ENCODE measurements at regions not wholly inside any gene's neighbourhood (a gene's known extent, or its start where the extent isn't known, plus 50 kb on each side); places are given as distances from the start of the nearest gene placed in this dataset.
A peak's percentile ranks its signal among the peaks of the same experiment; 100 is the strongest.

- no peak for DNase-seq (ENCODE audit: insufficient read length, low spot score)
- FAIRE-seq = no peak
- no peak for TF ChIP-seq POLR2A (IDR thresholded peaks at IDR 0.05; ENCODE audit: low read depth, low read length)
These were observed 111.3 kb downstream of the NUDT12 start for GRCh38 chr5:103451261-103451660.

DNA sequence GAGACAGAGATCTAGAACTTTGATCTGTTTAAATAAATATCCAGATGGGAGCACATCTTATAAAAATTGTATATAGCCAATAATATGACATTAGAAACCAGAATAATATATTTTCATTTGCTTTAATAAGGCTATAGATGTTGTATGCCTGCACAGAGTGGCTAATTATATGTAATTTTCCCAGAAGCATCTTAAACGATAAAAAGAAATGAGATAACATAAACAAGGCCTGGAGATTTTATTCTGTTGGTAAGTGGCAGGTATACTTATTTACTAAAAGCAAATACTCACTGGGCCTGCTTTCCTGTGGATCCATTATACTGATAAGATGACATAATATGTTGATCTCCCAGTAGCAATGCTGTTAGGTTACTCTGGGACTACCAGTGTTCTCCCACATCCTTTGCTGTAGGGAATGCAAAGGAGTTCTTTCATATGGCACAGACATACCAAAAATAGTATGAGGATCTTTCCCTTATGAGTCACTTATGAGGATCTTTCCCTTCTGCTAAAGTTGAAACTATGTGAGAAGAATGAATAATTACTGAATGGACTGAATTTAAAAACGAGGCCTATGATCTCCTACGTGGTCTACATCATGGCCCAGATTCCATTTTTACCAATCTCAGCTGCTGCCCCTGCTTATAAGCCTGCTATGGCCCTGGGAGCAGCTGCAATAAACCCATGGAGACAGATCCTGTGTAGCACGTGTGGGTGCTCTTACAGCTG, 112.1 kb downstream of the NUDT12 start:
- no peak for TF ChIP-seq POLR2A (IDR thresholded peaks at IDR 0.05; ENCODE audit: low read depth, low read length)
- DNase-seq (ENCODE audit: insufficient read length, low spot score) = no peak
- FAIRE-seq = peak; percentile 95

DNA sequence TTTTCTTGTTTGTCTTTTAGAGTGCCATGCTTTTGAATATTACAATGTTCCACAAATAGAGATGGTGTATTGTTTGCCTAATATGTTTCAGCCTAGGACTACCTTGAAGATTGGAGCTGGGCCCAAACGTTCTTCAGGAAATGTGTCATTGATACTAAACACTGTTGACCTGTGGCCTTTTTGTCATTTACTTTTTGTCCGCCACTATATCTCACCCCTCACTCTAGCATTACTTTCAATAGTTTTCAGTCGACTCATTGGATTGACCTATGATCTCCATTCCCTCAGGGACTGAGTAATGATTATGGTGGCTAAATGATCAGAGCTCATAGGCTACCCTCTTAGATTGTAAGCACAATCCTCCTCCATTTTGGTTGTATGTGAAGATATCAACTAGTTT, 115.8 kb downstream of the NUDT12 start:
- TF ChIP-seq POLR2A (IDR thresholded peaks at IDR 0.05; ENCODE audit: low read depth, low read length) = no peak
- DNase-seq (ENCODE audit: insufficient read length, low spot score) (no peak), FAIRE-seq (peak; percentile 91)

GRCh38 chr5:103445426-103446035, 117.1 kb downstream of the NUDT12 start:
- TF ChIP-seq POLR2A (IDR thresholded peaks at IDR 0.05; ENCODE audit: low read depth, low read length) = no peak
- no peak for FAIRE-seq

GRCh38 chr5:103444333-103445038, 118.1 kb downstream of the NUDT12 start:
- no peak for TF ChIP-seq POLR2A (IDR thresholded peaks at IDR 0.05; ENCODE audit: low read depth, low read length)
- DNase-seq (ENCODE audit: insufficient read length, low spot score) (no peak), FAIRE-seq (peak; percentile 50)

More at GRCh38 chr5:103445426-103446035, 117.1 kb downstream of the NUDT12 start:
- no peak for DNase-seq (ENCODE audit: insufficient read length, low spot score)

DNA sequence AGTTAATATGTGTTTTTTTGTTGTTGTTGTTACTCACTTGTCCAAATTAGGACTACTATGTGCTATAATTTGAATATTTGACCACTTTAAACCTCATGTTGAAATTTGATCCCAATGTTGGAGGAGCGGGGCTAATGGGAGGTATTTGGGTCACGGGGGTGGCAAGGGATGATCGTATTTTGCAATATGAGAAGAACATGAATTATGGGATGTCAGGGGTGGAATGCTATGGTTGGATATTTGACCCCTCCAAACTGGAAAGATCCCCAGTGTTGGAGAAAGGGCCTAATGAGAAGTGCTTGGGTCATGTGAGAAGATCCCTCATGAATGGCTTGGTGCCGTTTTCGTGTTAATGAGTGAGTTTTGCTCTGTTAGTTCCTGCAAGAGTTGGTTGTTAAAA, 119.8 kb downstream of the NUDT12 start:
- FAIRE-seq (no peak), DNase-seq (ENCODE audit: insufficient read length, low spot score) (no peak)
- no peak for TF ChIP-seq POLR2A (IDR thresholded peaks at IDR 0.05; ENCODE audit: low read depth, low read length)

DNA sequence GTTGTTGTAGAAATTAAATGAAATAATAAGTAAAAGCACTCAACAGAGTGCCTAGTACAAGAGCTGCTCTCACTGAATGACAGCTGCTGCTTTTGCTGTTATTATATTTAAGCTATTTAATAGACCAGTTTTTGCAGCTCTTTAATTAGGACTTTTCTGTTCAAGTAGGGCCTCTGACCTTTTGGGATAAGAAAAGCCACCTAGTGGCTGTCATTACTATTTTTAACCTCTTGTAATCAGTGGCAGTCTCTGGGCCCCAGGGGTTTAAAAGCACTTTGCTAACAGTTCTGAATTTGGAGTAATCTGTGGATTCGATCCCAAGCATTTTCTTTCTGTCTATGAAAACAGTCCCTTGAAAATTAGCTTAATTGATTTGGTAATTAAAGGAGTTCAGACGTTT, 121.1 kb downstream of the NUDT12 start:
- no peak for TF ChIP-seq POLR2A (IDR thresholded peaks at IDR 0.05; ENCODE audit: low read depth, low read length)
- FAIRE-seq = no peak
- no peak for DNase-seq (ENCODE audit: insufficient read length, low spot score)

- FAIRE-seq (no peak), DNase-seq (ENCODE audit: insufficient read length, low spot score) (no peak)
- TF ChIP-seq POLR2A (IDR thresholded peaks at IDR 0.05; ENCODE audit: low read depth, low read length) = no peak
These were observed 123.6 kb downstream of the NUDT12 start for GRCh38 chr5:103439007-103439406.

GRCh38 chr5:103436656-103437055, 125.9 kb downstream of the NUDT12 start:
- peak; percentile 6 for FAIRE-seq
- no peak for TF ChIP-seq POLR2A (IDR thresholded peaks at IDR 0.05; ENCODE audit: low read depth, low read length)
- no peak for DNase-seq (ENCODE audit: insufficient read length, low spot score)

DNA sequence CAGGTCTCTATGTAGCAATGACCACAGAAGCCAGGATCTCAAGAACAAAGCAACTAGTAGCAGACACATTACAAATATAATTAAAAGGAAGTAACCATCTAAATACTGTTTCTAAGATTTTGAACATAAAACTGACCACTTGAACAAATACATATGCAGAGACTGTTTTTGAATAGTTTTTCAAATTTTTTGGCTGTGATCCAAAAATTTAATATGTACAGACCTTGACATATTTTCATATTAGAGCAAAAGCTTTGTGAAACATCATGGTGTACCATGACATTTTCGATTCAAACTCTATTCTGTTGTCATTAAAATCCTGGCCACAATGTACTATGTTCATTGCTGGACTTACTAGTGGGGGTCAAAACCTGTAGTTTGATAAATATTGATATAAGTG, 126.5 kb downstream of the NUDT12 start:
- FAIRE-seq (no peak), DNase-seq (ENCODE audit: insufficient read length, low spot score) (no peak)
- TF ChIP-seq POLR2A (IDR thresholded peaks at IDR 0.05; ENCODE audit: low read depth, low read length) = no peak

DNA sequence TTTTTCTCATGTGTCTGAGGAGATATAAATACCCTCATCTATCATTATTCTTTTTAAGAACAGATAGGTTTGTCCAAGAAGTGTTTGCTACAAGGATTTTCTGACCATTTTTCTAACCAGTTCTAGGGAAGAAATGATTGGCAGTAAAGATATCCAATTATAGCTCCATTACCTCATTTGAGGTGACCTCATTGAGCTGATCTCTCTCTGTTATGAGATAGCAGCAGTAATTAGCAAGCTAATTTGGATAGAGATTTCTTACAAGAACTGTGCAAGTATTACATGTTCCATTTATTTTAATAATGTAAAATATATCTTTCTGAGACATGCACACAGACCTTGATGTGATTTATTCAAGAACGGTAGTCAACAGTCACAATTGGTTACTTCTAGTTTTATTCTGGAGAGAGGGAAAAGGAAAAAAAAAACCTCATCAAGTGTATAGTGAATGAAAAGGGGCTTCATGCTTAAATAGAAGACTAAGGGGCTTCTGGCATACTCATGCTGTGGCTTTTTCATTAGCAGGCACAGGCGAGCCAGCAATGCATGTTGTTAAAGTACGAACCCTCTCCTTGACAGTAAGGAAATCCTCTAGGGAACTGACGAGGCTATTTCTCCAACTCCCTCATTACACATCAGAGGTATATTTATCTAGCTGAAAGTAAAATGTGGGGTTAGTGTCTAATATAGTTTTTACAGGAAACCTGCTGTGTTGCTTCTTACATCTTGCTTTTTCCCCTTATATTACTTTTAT, 127.3 kb downstream of the NUDT12 start:
- FAIRE-seq (no peak), DNase-seq (ENCODE audit: insufficient read length, low spot score) (no peak)

DNA sequence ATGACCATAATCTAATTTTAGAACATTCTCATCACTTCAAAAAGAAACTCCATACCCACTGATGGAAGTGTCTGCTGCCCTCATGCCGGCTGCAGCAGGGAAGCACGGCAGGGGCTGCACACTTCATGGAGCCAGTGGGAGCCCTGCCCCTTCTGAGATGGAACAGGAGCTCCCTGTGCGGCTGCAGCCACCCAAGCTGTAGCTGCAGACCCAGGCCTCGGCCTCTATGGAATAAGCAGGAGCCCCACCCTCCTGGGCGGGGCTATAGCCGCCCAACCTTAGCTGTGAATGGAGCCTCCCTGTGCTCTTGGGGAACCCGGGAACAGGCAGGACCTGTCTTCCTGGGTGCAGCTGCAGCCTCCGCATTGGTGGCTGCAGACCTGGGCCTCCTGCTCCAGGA, 128.5 kb downstream of the NUDT12 start:
- FAIRE-seq = no peak

More for the DNA sequence above, 127.3 kb downstream of the NUDT12 start:
- no peak for TF ChIP-seq POLR2A (IDR thresholded peaks at IDR 0.05; ENCODE audit: low read depth, low read length)

DNA sequence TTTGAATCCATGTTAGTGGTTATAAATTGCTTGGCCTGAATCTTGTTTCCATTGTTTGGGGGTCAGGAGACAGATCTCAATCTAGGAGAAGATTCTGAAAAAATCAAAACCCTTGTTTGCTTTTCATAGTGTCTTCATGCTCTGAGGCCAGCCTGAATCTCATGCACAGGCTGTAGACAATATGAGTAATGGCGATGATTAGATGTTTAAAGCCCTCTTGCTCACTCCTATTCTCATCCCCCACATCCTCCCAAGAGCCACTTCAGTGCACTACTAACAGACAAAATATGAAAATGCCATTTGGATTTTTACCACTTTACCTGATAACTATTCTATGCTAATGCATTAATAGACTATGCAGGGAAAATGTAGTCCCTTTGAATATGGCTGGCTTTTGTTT, 129.4 kb downstream of the NUDT12 start:
- FAIRE-seq = peak; percentile 82
- no peak for DNase-seq (ENCODE audit: insufficient read length, low spot score)

More for the DNA sequence above, 128.5 kb downstream of the NUDT12 start:
- TF ChIP-seq POLR2A (IDR thresholded peaks at IDR 0.05; ENCODE audit: low read depth, low read length) = no peak
- no peak for DNase-seq (ENCODE audit: insufficient read length, low spot score)

GRCh38 chr5:103428923-103429322, 133.7 kb downstream of the NUDT12 start:
- FAIRE-seq = no peak
- DNase-seq (ENCODE audit: insufficient read length, low spot score) = no peak
- TF ChIP-seq POLR2A (IDR thresholded peaks at IDR 0.05; ENCODE audit: low read depth, low read length) = no peak

More for the DNA sequence above, 129.4 kb downstream of the NUDT12 start:
- no peak for TF ChIP-seq POLR2A (IDR thresholded peaks at IDR 0.05; ENCODE audit: low read depth, low read length)
